GM18526 (cell line): ENCODE measurements at regions not wholly inside any gene's neighbourhood (a gene's known extent, or its start where the extent isn't known, plus 50 kb on each side); places are given as distances from the start of the nearest gene placed in this dataset.

Experiments
- POLR2A ChIP-seq: IDR thresholded peaks from 3 replicates; pipeline ENCODE4 v1.6.1; 2011; ENCODE audit not compliant: insufficient read length; ENCODE audit errors: extremely low read depth

DNA sequence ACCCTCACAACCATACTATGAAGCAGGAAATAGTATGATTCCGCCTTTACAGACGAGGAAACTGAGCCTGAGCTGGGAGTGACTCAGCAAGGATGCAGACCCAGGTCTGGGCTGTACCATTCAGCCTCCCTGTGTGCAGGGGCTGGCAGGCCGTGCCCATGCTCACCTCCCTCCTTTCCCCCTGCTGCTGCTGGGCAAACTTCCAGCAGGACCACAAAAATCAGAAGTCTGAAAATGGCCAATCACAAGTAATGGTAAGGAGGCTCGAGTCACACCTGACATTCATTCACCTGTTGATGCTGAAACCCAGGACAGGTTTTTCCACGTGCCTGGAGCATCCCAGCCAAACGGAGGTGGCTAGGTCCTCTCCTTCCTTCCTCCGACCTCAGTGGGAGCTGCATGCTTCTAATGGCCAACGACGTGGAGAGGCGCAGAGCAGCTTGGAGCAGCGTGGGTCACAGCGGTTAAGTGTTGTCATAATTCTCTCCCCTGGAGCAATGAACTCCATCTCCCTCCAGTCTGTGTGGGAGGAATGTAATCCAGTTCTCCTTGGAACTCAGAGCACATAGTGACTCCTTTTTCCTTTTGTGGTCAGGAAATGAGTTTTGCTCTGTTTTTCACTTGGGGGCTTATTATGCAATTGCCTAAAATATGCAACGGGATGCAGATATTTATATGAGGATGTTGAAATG, 371.7 kb downstream of the BCOR start:
- no peak for TF ChIP-seq POLR2A

DNA sequence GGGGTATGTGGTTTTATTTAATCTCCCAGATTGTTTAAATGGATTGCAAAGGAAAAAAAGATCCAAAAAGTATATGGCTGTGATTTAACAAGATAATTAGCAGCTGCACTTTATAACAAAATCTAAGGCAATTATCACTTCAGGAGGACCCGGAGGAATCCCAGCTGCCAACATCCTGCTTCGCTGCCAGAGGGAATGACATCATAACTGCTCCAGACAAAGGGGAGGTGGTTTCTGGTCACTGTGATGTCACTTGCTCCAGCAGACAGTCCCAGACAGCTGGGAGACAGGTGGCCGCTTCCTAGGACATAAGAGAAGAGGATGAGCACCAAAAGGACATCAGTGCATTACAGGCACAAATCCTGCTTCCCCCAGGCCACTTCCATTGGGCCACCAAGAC, 371.0 kb downstream of the BCOR start:
- TF ChIP-seq POLR2A: no peak

DNA sequence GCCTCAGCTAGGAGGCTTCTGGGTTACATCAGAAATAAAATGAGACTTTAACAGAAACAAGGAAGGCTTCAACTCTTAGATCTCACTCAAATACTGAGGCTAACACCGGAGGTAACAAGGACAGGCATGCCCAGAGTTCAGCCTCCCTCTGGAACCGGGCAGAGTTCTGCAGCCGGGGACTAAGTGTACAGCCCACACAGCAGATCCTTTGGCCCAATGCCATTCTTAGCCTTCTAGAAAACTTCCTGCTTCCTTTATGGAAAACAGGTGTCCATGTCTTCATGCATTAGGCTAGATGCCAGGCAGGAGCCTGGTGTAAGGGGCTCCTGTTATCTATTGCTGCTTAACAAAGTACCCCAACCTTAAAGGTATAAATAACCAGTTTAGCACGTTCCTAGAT, 369.7 kb downstream of the BCOR start:
- no peak for TF ChIP-seq POLR2A

DNA sequence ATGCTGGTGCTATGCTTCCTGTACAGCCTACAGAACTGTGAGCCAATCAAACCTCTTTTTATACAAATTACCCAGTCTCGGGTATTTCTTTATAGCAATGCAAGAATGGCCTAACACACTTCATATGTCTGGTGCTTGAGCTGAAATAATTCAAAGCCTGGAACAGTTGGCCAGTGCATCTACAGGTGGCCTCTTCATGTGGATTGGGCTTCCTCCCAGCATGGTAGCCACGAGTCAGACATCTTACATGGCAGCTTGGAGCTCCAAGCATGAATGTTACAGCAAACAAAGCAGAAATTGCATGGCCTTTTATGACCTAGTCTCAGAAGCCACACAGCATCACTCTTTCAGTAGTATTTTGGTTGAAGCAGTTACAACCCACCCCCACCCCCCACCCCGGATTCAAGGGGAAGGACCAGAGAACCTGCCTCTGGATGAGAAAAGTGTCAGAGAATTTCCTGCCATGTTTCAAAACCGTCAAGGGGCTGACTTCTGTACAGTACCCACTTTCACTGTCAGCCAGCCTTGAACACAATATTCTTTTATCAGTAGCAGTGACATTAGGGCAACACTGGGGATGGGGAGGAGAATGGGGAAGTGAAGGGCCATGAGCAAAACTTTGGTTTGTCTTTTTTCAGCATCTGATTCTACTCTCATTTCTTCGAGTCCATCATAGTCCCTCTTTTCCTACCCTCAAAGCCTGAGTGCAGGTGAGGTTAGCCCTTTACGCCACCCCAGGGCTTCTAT, 368.7 kb downstream of the BCOR start:
- TF ChIP-seq POLR2A: no peak

DNA sequence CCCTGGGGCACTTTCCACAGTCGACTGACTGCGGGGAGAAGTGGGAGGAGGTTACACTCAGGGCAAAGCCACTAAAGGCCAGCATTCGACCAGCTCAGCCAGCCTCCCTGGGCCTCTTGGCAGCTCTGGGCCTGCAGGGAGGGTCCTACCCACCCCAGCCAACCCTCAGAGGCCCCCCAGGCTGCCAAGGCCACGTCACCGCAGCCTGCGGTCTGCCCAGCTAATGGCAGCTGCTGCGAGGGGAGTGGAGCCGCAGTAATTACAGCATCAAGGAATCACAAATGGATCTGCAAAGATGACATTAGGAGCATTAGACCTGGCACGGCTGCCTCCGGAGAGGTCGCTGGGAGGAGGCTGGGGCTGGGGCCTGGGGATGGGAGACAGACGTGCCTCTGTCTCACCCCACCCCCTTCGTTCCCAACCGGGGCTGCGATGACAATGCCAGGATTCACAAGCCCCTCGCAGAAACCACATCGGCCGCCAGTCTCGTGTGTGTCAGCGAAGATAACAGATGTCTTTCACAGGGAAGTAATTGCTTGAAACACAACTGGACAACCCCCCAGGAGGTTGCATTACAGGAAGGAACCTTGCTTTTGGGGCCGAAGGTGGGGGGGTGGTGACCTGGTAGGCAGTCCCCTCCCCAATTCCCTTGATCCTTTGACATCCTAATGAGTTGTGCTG, 367.6 kb downstream of the BCOR start:
- TF ChIP-seq POLR2A: no peak

DNA sequence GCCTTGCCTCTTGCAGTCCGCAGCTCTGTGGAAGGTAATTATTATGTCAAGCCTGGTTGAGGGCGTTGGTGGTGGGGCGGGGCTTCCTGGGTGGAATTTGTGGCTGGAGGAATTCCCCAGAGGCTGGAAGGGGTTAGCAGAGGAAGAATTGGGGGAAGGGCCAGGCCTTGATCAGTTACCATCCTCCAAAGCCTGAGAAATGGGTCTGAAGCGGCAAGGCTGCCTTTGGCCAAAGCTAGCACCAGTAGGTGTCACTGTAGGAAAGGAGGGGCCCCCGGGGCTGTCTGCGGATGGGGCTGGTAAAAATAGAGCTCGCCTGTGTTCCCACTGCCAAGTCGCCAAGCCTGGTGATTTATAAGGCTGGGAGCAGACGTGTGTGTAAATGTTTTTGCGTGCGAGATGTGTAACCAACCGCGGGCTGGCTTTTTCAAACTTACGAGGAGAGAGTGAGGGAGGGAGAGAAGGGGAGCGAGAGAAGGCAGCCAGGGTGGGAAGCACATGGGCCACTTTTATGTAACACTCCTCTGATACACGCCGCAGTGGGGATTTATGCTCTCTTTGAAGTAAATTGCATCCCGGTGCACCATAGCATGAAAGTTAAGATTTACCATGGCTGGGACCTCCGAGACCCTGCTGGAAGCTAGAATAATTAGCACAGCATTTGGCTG, 367.0 kb downstream of the BCOR start:
- TF ChIP-seq POLR2A: no peak

DNA sequence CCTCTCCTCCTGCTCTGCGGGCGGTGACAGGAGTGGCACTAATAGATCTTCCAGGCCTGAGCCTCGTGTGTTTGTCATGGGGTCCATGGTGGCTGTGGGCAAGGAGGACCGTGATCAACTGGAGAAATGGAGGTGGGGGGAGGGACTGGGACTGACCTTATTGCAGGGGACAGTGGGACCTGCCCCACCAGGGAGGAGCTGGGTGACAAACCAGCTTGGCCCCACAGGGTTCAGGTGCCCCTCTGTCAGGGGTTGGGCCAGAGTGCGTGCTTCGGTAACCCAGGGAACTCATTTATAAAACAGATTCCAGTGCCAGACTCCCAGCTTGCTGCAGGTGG, 366.5 kb downstream of the BCOR start:
- no peak for TF ChIP-seq POLR2A

DNA sequence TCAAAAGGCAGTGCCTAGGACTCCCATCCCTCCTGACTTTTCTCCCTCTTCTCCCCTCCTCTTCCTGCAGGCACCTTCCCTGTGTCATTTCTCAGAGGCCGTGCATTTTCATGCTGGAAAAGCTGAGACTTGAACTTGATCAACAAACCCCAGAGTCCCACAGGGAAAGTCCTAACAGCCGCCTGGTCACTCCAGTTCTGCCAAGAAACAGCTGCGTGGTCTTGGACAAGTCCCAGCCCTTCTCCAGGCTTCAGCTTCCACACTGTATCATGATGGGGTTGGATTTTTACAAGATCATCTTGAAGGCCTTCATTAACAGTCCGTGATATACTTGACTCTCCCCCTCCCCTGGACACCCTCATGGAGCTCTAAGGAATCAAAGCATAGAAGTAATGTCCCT, 366.0 kb downstream of the BCOR start:
- TF ChIP-seq POLR2A: no peak

DNA sequence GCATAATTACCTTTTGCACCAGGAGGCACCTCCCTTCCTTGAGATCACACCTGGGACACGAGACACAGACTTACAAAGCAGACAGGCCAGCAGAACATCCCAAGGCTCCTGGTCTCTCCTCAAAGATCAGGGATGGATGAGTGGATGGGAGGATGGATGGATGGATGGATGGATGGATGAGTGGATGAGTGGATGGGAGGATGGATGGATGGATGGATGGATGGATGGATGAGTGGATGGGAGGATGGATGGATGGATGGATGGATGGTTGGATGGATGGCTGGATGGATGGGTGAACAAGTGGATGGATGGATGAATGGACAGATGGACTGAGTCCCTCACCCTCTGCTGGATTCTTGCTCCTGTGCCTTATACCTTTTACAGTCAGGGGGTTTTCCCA, 364.0 kb downstream of the BCOR start:
- TF ChIP-seq POLR2A: no peak

DNA sequence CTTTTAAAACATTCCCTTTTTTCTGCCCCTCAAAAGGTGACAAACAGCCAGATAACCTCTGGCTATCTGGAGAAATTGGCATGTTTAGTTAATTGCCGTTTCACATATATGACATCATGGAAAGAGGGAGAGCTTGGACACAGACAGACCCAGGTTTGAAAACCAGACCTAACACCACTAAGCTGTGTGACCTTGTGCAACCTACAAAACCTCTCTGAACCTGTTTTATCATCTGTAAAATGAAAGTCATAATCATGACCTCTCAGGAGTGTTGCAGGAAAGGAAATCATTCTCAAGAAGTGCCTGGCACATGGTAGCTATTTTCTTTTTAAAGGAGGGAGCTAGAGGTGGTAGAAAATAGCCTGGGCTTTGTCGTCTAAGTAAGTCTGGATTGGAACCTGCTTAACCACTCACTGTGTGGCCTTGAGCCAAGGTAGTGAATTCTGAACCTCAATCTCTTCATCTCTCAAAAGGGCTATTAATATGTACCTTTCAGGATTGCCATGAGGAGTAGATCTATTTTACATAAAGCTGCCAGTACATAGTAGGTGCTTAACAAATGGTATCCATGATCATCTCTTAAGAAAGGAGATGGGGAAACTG, 363.5 kb downstream of the BCOR start:
- TF ChIP-seq POLR2A: no peak

DNA sequence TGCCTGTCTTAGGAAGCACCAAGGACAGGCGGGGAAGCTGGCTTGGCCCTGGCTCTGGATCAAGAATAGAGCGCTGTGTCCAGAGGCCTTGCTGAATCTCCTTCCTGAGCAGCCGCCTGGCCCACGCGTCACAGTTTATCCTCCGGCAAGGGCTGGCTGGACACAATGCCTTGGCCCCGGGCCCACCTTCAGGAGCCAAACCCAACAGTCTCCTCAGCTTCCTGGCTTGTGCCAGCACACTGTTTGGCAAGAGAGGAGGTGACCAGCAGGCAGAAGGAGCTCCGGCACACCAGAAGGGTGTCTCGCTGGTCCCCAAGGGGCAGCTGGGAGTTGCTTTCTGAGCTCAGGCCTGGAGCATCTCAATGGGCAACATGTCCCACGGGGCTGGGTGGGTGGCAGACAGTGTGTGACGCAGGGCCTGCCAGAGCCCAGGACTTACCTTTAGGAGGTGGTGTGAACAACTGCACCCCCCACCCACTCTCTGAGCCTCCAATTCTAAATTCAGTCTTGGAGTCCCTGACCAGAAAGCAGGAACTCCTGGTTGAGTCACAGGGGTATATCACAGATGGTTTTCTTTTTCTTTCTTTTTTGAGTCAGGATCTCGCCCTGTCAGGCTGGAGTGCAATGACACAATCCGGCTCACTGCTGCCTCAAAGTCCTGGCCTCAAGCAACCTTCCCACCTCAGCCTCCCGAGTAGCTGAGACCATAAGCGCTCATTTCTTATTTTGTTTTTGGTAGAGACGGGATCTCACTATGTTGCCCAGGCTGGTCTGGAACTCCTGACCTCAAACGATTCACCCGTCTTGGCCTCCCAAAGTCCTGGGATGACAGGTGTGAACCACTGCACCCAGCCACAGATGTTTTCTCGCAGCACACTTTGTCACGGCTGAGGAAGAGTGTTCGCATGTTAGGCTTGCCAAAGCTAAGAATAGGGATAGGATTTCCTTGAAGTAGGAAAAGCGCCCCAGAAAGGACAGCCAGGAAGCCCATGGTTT, 361.2 kb downstream of the BCOR start:
- no peak for TF ChIP-seq POLR2A

DNA sequence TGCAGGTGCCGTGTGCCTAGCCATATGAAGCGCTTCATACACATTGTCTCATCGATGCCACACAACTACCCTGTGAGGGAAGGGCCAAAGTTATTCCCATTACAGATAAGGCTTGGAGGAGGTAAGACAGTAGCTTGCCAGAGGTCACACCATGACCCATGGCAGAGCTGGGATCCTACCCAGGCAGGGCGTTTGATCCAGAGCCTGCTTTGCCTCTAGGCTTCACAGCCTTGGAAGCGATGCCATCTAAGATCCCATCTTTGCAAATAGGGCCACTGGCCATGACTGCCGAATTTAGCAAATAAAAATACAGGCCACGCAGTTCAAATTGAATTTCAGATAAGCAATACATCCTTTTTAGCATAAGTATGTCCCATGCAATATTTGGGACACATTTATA, 358.2 kb downstream of the BCOR start:
- TF ChIP-seq POLR2A: no peak

DNA sequence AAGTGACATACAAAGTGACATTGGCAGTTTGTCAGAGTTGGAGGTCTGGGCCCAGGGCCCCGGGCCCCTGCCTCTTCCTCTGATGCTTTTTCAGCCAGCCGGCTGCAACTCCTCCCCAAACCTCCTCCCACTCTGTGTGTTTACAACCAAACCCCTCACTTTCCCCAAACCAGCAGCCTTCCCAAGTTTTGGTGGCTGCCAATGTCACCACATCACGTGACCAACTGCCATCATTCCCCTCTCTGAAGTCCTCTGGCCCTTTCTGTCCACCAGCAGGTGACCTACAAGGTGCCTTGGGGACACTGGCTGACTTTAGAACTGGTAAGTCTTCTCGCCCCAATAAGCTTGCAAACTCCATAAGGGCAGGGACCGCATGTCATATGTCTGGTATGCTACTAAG, 357.7 kb downstream of the BCOR start:
- TF ChIP-seq POLR2A: no peak

DNA sequence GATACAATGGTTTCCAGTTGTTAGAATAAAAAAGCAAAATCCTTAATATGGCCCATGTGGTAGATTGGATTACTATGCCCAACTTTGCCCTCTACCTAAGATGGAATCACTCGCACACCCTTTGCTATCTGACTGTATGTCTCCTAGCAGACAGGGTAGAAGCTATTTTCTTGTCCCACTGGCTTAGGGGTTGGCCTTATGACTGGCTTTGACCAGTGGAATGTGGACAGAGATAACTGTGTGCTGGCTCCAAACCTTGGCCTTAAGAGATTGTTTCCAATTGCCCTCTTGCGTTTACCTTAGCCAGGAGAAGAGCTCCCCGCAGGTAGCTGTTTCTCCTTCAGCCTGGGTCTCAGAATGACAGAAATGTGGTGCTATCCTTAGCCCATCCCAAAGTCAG, 355.9 kb downstream of the BCOR start:
- no peak for TF ChIP-seq POLR2A

DNA sequence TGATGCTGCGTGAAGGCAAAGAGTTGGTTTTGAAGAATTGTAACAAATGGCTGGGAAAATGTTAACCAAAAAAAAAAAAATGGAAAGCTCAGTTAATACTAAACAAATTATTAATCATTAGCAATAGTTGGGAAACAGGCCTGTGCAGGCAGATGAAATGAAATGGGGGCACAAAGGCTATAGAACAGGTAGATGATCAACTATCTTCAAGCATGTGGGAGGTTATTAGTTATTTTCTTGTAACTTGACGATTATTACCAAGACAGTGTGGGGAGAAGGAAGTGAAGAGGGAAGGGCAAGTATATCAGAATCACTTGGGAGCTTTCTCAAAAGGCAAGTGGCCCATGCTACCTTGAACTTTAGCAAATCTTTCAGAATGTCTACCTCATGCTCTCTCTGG, 351.9 kb downstream of the BCOR start:
- TF ChIP-seq POLR2A: no peak

DNA sequence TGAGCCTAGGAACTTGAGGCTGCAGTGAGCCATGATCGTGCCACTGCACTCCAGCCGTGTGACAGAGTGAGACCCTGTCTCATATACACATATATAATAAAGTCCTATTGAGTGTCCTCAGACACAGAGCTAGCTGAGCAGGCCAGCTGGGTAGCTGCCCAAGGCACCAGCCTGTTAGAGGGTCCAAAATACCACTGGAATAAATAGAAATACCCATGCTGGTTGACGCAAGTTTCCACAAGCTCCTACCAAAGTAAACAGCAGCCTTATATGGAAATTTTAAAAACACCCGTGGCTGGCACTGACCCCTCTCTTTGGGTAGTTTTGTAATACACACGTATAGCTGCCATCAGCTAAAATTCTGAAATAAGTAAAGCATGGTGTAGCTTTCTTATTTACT, 348.6 kb downstream of the BCOR start:
- TF ChIP-seq POLR2A: no peak
